ENCODE measurements at regions not wholly inside any gene's neighbourhood (a gene's known extent, or its start where the extent isn't known, plus 50 kb on each side); places are given as distances from the start of the nearest gene placed in this dataset.
A peak's percentile ranks its signal among the peaks of the same experiment; 100 is the strongest.

DNA sequence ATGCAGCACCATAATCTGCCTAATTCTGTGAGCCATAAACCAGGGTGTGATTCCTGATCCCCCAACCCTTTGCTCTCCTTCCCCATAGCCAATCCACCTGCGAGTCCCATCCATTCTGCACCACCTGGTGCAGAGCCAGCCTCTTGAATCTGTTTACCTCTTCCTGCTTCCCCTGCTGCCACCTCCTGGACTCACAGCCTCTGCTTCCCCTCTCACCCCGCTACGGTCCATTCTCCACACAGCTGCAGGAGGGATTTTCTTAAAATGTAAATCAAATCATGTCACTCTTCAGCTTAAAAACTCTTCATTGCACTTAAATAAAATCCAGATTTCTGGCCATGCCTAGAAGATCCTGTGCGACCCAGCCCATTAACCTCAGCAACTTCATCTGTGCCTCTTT is 186.7 kb downstream of the FOXD2 start:
- H3K4me1 Mint-ChIP-seq, result no peaks in the 10 kb centered on the region
- H3K27me3 Mint-ChIP-seq (ENCODE audit: low read depth in 2 of 2), result peaks cover 0 to 23% of the 10 kb centered on the region in 2 donors
- DNase-seq (peak in 1 of 2 donors; percentile 27), ATAC-seq (no peak)
- no peaks in the 10 kb centered on the region for H3K9me3 ChIP-seq (ENCODE audit: control insufficient read depth, insufficient read depth, low read length)
- no peak overlapping the region for H3K27ac Mint-ChIP-seq
- TF ChIP-seq, protein P1, sequence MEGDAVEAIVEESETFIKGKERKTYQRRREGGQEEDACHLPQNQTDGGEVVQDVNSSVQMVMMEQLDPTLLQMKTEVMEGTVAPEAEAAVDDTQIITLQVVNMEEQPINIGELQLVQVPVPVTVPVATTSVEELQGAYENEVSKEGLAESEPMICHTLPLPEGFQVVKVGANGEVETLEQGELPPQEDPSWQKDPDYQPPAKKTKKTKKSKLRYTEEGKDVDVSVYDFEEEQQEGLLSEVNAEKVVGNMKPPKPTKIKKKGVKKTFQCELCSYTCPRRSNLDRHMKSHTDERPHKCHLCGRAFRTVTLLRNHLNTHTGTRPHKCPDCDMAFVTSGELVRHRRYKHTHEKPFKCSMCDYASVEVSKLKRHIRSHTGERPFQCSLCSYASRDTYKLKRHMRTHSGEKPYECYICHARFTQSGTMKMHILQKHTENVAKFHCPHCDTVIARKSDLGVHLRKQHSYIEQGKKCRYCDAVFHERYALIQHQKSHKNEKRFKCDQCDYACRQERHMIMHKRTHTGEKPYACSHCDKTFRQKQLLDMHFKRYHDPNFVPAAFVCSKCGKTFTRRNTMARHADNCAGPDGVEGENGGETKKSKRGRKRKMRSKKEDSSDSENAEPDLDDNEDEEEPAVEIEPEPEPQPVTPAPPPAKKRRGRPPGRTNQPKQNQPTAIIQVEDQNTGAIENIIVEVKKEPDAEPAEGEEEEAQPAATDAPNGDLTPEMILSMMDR (IDR thresholded peaks at IDR 0.05), result no peak
- intact Hi-C loops (cut with micrococcal nuclease), result no loop called here
- no peaks in the 10 kb centered on the region for H3K9me3 Mint-ChIP-seq
- no peak overlapping the region for H3K4me3 Mint-ChIP-seq
- no peak overlapping the region for H3K4me3 ChIP-seq (ENCODE audit: low read length)
- WGBS (ENCODE audit: insufficient coverage), result 70% methylated on average over 4 of the region's 4 CpGs
- no peak overlapping the region for H3K27ac ChIP-seq (ENCODE audit: low read length)
- H3K36me3 Mint-ChIP-seq, result no peaks in the 10 kb centered on the region
- no peaks in the 10 kb centered on the region for H3K36me3 ChIP-seq (ENCODE audit: control insufficient read depth, insufficient read depth, low read length)
- no peaks in the 10 kb centered on the region for H3K27me3 ChIP-seq (ENCODE audit: control insufficient read depth, insufficient read depth, low read length)
- no peaks in the 10 kb centered on the region for H3K4me1 ChIP-seq (ENCODE audit: control insufficient read depth, insufficient read depth, low read length)

DNA sequence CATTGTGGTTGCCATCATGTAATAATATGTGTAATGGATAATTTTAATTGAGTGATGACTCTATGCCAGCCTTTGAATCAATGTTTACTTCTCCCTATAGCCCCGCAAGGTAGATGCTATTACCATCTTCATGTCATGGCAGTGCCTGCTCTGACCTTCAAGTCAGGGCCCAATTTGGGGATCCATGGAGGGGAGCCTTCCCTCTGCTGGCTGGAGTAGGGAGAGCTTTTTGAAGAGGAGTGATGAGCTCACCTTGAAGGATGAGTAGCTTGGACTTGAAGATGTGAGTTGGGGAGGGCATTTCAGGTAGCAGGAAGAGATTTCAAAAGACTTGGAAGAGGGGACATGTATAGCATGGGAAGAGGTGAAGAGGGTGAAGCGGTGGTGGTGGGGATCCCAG is 189.2 kb downstream of the FOXD2 start:
- intact Hi-C loops (cut with micrococcal nuclease), result no loop called here
- Histone ChIP-seq H3K27me3 (ENCODE audit: control insufficient read depth, insufficient read depth, low read length) (no peaks in the 10 kb centered on the region), H3K9me3 (ENCODE audit: control insufficient read depth, insufficient read depth, low read length) (no peaks in the 10 kb centered on the region), H3K36me3 (ENCODE audit: control insufficient read depth, insufficient read depth, low read length) (no peaks in the 10 kb centered on the region), H3K4me3 (ENCODE audit: low read length) (no peak overlapping the region), H3K4me1 (ENCODE audit: control insufficient read depth, insufficient read depth, low read length) (no peaks in the 10 kb centered on the region), H3K27ac (ENCODE audit: low read length) (no peak overlapping the region)
- WGBS (ENCODE audit: insufficient coverage), result 100% methylated on average over 2 of the region's 2 CpGs
- Mint-ChIP-seq H3K4me3 (no peak overlapping the region), H3K4me1 (no peaks in the 10 kb centered on the region), H3K27ac (no peak overlapping the region), H3K36me3 (no peaks in the 10 kb centered on the region), H3K9me3 (no peaks in the 10 kb centered on the region), H3K27me3 (ENCODE audit: low read depth in 2 of 2) (peaks cover 0 to 23% of the 10 kb centered on the region in 2 donors)
- ATAC-seq (no peak), DNase-seq (no peak)
- TF ChIP-seq, protein P1 (IDR thresholded peaks at IDR 0.05), result no peak

DNA sequence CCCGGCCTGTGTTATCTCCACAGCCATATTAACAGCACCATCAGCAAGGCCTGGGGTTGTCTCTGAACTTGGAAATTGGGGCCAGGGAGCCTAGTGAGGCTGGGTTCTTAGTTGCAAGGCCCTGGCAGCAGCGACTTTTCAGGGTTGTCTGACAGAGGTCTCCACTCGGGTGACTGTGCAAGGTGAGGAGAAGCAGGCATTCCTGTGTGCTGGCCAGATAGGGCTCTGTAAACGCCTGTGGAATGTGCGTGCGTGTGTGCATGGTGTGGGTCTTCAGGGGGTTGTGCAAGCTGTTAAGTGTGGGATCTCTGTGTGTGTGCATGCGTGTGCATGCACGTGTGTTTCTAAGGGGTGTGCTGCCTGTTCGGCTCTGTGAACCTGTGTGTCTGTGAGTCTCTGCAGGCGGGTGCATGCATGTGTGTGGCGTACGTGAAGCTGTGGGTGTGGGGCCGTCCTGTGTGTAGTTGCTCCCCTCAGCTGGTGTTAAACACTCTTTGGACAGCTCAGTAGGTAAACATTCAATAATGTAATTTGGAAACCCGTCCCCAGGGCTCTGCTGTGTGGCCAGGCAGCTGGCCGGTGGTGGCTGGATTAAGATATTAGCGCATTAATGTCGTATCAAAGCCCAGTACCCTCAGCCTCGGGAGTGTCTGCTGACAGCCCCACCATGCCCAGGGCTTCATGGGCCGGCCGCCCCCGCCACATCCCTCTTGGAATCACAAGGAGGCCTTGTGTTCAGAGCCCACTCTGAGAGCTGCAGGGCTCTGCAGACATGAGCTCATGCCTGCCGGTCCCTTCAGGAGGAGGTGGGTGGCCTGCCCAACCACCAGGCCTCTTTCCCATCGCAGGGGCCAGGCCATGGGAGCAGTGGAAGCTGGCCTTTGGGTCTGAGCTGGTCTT is 189.9 kb downstream of the FOXD2 start:
- no peaks in the 10 kb centered on the region for H3K4me1 Mint-ChIP-seq
- H3K9me3 ChIP-seq (ENCODE audit: control insufficient read depth, insufficient read depth, low read length), result no peaks in the 10 kb centered on the region
- DNase-seq, result no peak
- no peak overlapping the region for H3K4me3 Mint-ChIP-seq
- H3K27me3 Mint-ChIP-seq (ENCODE audit: low read depth in 2 of 2), result peaks cover 0 to 23% of the 10 kb centered on the region in 2 donors
- no peak for ATAC-seq
- intact Hi-C loops (cut with micrococcal nuclease), result no loop called here
- H3K36me3 ChIP-seq (ENCODE audit: control insufficient read depth, insufficient read depth, low read length), result no peaks in the 10 kb centered on the region
- H3K9me3 Mint-ChIP-seq, result no peaks in the 10 kb centered on the region
- TF ChIP-seq, protein P1 (IDR thresholded peaks at IDR 0.05), result no peak
- H3K4me1 ChIP-seq (ENCODE audit: control insufficient read depth, insufficient read depth, low read length), result no peaks in the 10 kb centered on the region
- no peaks in the 10 kb centered on the region for H3K27me3 ChIP-seq (ENCODE audit: control insufficient read depth, insufficient read depth, low read length)
- no peak overlapping the region for H3K27ac Mint-ChIP-seq
- H3K27ac ChIP-seq (ENCODE audit: low read length), result no peak overlapping the region
- H3K4me3 ChIP-seq (ENCODE audit: low read length), result no peak overlapping the region
- H3K36me3 Mint-ChIP-seq, result no peaks in the 10 kb centered on the region
- 86% methylated on average over 23 of the region's 23 CpGs for WGBS (ENCODE audit: insufficient coverage)

DNA sequence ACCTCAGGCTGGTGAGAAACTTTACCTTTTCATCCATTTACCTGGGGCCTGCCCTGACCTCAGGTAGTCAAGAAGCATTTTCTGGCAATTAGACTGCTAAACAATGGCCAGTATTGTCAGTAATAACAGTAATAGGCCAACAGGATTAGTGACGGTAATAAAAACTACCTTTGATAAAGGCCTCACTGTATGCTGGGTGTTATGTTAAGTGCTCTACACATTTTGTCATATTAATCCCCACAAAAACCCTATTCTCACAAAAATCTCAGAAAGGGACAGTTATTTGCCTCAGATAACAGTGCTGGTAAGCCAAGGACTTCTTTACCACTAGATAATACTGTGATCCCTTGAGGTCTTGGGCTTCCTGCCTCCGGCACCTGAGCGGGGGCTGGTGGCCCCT is 191.4 kb downstream of the FOXD2 start:
- Mint-ChIP-seq H3K4me1 (no peaks in the 10 kb centered on the region), H3K27ac (no peak overlapping the region), H3K27me3 (ENCODE audit: low read depth in 2 of 2) (peaks cover 3 to 23% of the 10 kb centered on the region in 2 donors), H3K36me3 (no peaks in the 10 kb centered on the region), H3K9me3 (no peaks in the 10 kb centered on the region), H3K4me3 (no peak overlapping the region)
- H3K27ac ChIP-seq (ENCODE audit: low read length), result no peak overlapping the region
- DNase-seq (no peak), ATAC-seq (no peak)
- no peaks in the 10 kb centered on the region for H3K36me3 ChIP-seq (ENCODE audit: control insufficient read depth, insufficient read depth, low read length)
- intact Hi-C loops (cut with micrococcal nuclease), result no loop called here
- H3K4me3 ChIP-seq (ENCODE audit: low read length), result no peak overlapping the region
- no peaks in the 10 kb centered on the region for H3K27me3 ChIP-seq (ENCODE audit: control insufficient read depth, insufficient read depth, low read length)
- no peaks in the 10 kb centered on the region for H3K4me1 ChIP-seq (ENCODE audit: control insufficient read depth, insufficient read depth, low read length)
- TF ChIP-seq, protein P1 (IDR thresholded peaks at IDR 0.05), result no peak
- H3K9me3 ChIP-seq (ENCODE audit: control insufficient read depth, insufficient read depth, low read length), result no peaks in the 10 kb centered on the region
- 80% methylated on average over 2 of the region's 3 CpGs for WGBS (ENCODE audit: insufficient coverage)
